Sigmoid colon (tissue), 4 donors: ENCODE measurements at regions not wholly inside any gene's neighbourhood (a gene's known extent, or its start where the extent isn't known, plus 50 kb on each side); places are given as distances from the start of the nearest gene placed in this dataset.

Experiments used
- CTCF ChIP-seq, 4 experiments: fragments of 450-650 bp in 3 of 4; fragments of 200-600 bp in 1 of 4; IDR thresholded peaks; one replicate each; pipeline ENCODE4 v1.5.1; 2016 to 2019; ENCODE audit warnings: antibody characterized with exemption in 4 of 4, mild to moderate bottlenecking in 3 of 4, moderate library complexity in 2 of 4
- EP300 ChIP-seq, 4 donors: sonication (generic); formaldehyde crosslinking; IDR thresholded peaks; one replicate each; pipeline ENCODE4 v1.6.1; 2017; ENCODE audit warnings: antibody characterized with exemption in 4 of 4
- POLR2A ChIP-seq, 2 donors: fragments of 450-650 bp; IDR thresholded peaks; one replicate each; pipeline ENCODE4 v1.6.1; 2016; ENCODE audit warnings: antibody characterized with exemption in 2 of 2, mild to moderate bottlenecking in 2 of 2, moderate library complexity in 2 of 2
- POLR2AphosphoS5 ChIP-seq, 4 donors: sonication (generic); formaldehyde crosslinking; IDR thresholded peaks; one replicate each; pipeline ENCODE4 v1.6.1; 2017; ENCODE audit warnings: antibody characterized with exemption in 4 of 4

- TF ChIP-seq POLR2A (IDR thresholded peaks at IDR 0.05) (no peak), CTCF (IDR thresholded peaks at IDR 0.05) (no peak), POLR2AphosphoS5 (IDR thresholded peaks at IDR 0.05) (no peak), EP300 (IDR thresholded peaks at IDR 0.05) (no peak)
Observed at GRCh38 chr2:84175340-84175739, 283.7 kb downstream of the SUCLG1 start.
